BLaER1 (cell line): ENCODE measurements at regions not wholly inside any gene's neighbourhood (a gene's known extent, or its start where the extent isn't known, plus 50 kb on each side); places are given as distances from the start of the nearest gene placed in this dataset.

Experiments used
- H3K27ac ChIP-seq: shearing (Covaris generic); formaldehyde crosslinking; 2 replicates; pipeline ENCODE4 v1.8.1; 2022
- H3K27me3 ChIP-seq: shearing (Covaris generic); formaldehyde crosslinking; 2 replicates; pipeline ENCODE4 v1.8.1; 2022
- H3K36me3 ChIP-seq: shearing (Covaris generic); formaldehyde crosslinking; 2 replicates; pipeline ENCODE4 v1.8.1; 2022
- H3K4me1 ChIP-seq: shearing (Covaris generic); formaldehyde crosslinking; 2 replicates; pipeline ENCODE4 v1.8.1; 2022
- H3K4me2 ChIP-seq: shearing (Covaris generic); formaldehyde crosslinking; 2 replicates; pipeline ENCODE4 v1.8.1; 2022
- H3K4me3 ChIP-seq: shearing (Covaris generic); formaldehyde crosslinking; 2 replicates; pipeline ENCODE4 v1.8.1; 2022
- H3K9ac ChIP-seq: shearing (Covaris generic); formaldehyde crosslinking; 2 replicates; pipeline ENCODE4 v1.8.1; 2022
- H3K9me3 ChIP-seq: shearing (Covaris generic); formaldehyde crosslinking; 2 replicates; pipeline ENCODE4 v1.8.1; 2022
- H4K20me1 ChIP-seq: shearing (Covaris generic); formaldehyde crosslinking; 2 replicates; pipeline ENCODE4 v1.8.1; 2022
- Cebpa-rat ChIP-seq: shearing (Covaris generic); IDR thresholded peaks from 2 replicates; pipeline ENCODE4 v1.8.1; 2022

- Histone ChIP-seq H3K4me2 (no peak overlapping the region), H4K20me1 (no peaks in the 10 kb centered on the region), H3K27me3 (no peaks in the 10 kb centered on the region), H3K9ac (no peak overlapping the region), H3K9me3 (no peaks in the 10 kb centered on the region), H3K36me3 (no peaks in the 10 kb centered on the region), H3K27ac (no peak overlapping the region), H3K4me3 (no peak overlapping the region), H3K4me1 (no peaks in the 10 kb centered on the region)
- TF ChIP-seq Cebpa-rat = no peak
Measured at GRCh38 chrX:104343428-104344129, 88.8 kb upstream of the ESX1 start.

- Histone ChIP-seq H3K9ac (no peak overlapping the region), H4K20me1 (no peaks in the 10 kb centered on the region), H3K4me3 (no peak overlapping the region), H3K4me1 (no peaks in the 10 kb centered on the region), H3K4me2 (no peak overlapping the region), H3K9me3 (no peaks in the 10 kb centered on the region), H3K27me3 (no peaks in the 10 kb centered on the region), H3K36me3 (no peaks in the 10 kb centered on the region), H3K27ac (no peak overlapping the region)
- TF ChIP-seq Cebpa-rat = no peak
Measured at GRCh38 chrX:104342065-104342464, 87.3 kb upstream of the ESX1 start.

- Histone ChIP-seq H3K4me1 (no peaks in the 10 kb centered on the region), H3K36me3 (no peaks in the 10 kb centered on the region), H3K27me3 (no peaks in the 10 kb centered on the region), H3K4me3 (no peak overlapping the region), H3K9ac (no peak overlapping the region), H3K9me3 (no peaks in the 10 kb centered on the region), H3K4me2 (no peak overlapping the region), H4K20me1 (no peaks in the 10 kb centered on the region), H3K27ac (no peak overlapping the region)
- no peak for TF ChIP-seq Cebpa-rat
Measured at GRCh38 chrX:104335756-104336155, 81.0 kb upstream of the ESX1 start.

- H4K20me1 ChIP-seq = no peaks in the 10 kb centered on the region
- no peak for TF ChIP-seq Cebpa-rat
- H3K27me3 ChIP-seq = no peaks in the 10 kb centered on the region
- no peaks in the 10 kb centered on the region for H3K4me1 ChIP-seq
- H3K4me2 ChIP-seq = no peak overlapping the region
- H3K36me3 ChIP-seq = no peaks in the 10 kb centered on the region
- H3K4me3 ChIP-seq = no peak overlapping the region
- no peaks in the 10 kb centered on the region for H3K9me3 ChIP-seq
- no peak overlapping the region for H3K9ac ChIP-seq
- no peak overlapping the region for H3K27ac ChIP-seq
Measured at GRCh38 chrX:104334971-104335370, 80.2 kb upstream of the ESX1 start.

- Histone ChIP-seq H3K27me3 (no peaks in the 10 kb centered on the region), H4K20me1 (no peaks in the 10 kb centered on the region), H3K4me1 (no peaks in the 10 kb centered on the region), H3K4me3 (no peak overlapping the region), H3K4me2 (no peak overlapping the region), H3K27ac (no peak overlapping the region), H3K9me3 (no peaks in the 10 kb centered on the region), H3K36me3 (no peaks in the 10 kb centered on the region), H3K9ac (no peak overlapping the region)
- no peak for TF ChIP-seq Cebpa-rat
Measured at GRCh38 chrX:104330966-104331365, 76.2 kb upstream of the ESX1 start.

- Histone ChIP-seq H3K9me3 (no peaks in the 10 kb centered on the region), H3K36me3 (no peaks in the 10 kb centered on the region), H4K20me1 (no peaks in the 10 kb centered on the region), H3K27me3 (no peaks in the 10 kb centered on the region), H3K27ac (no peak overlapping the region), H3K4me1 (no peaks in the 10 kb centered on the region), H3K4me2 (no peak overlapping the region), H3K4me3 (no peak overlapping the region), H3K9ac (no peak overlapping the region)
- TF ChIP-seq Cebpa-rat = no peak
Measured at GRCh38 chrX:104329731-104330130, 75.0 kb upstream of the ESX1 start.

GRCh38 chrX:104325213-104325585 lies 70.5 kb upstream of the ESX1 start:
- Histone ChIP-seq H3K36me3 (no peaks in the 10 kb centered on the region), H3K4me1 (no peaks in the 10 kb centered on the region), H3K27ac (no peak overlapping the region), H4K20me1 (no peaks in the 10 kb centered on the region), H3K27me3 (no peaks in the 10 kb centered on the region), H3K9me3 (no peaks in the 10 kb centered on the region), H3K4me2 (no peak overlapping the region), H3K4me3 (no peak overlapping the region), H3K9ac (no peak overlapping the region)
- TF ChIP-seq Cebpa-rat = no peak

- Histone ChIP-seq H3K27ac (no peak overlapping the region), H4K20me1 (no peaks in the 10 kb centered on the region), H3K4me3 (no peak overlapping the region), H3K36me3 (no peaks in the 10 kb centered on the region), H3K9me3 (no peaks in the 10 kb centered on the region), H3K9ac (no peak overlapping the region), H3K4me2 (no peak overlapping the region), H3K4me1 (no peaks in the 10 kb centered on the region), H3K27me3 (no peaks in the 10 kb centered on the region)
- no peak for TF ChIP-seq Cebpa-rat
Measured at GRCh38 chrX:104324461-104325212, 69.9 kb upstream of the ESX1 start.

GRCh38 chrX:104319346-104319745 lies 64.6 kb upstream of the ESX1 start:
- H3K4me2 ChIP-seq = no peak overlapping the region
- H3K4me3 ChIP-seq = no peak overlapping the region
- no peak for TF ChIP-seq Cebpa-rat
- no peaks in the 10 kb centered on the region for H3K36me3 ChIP-seq
- no peak overlapping the region for H3K27ac ChIP-seq
- H3K9ac ChIP-seq = no peak overlapping the region
- H3K27me3 ChIP-seq = no peaks in the 10 kb centered on the region
- no peaks in the 10 kb centered on the region for H4K20me1 ChIP-seq
- H3K9me3 ChIP-seq = no peaks in the 10 kb centered on the region
- no peaks in the 10 kb centered on the region for H3K4me1 ChIP-seq

- no peaks in the 10 kb centered on the region for H3K27me3 ChIP-seq
- no peak overlapping the region for H3K9ac ChIP-seq
- H3K9me3 ChIP-seq = no peaks in the 10 kb centered on the region
- no peak for TF ChIP-seq Cebpa-rat
- H3K4me1 ChIP-seq = no peaks in the 10 kb centered on the region
- H3K36me3 ChIP-seq = no peaks in the 10 kb centered on the region
- no peak overlapping the region for H3K4me3 ChIP-seq
- no peak overlapping the region for H3K4me2 ChIP-seq
- H3K27ac ChIP-seq = no peak overlapping the region
- no peaks in the 10 kb centered on the region for H4K20me1 ChIP-seq
Measured at GRCh38 chrX:104318330-104319009, 63.7 kb upstream of the ESX1 start.
